Neutrophil (primary cell): ENCODE measurements at regions not wholly inside any gene's neighbourhood (a gene's known extent, or its start where the extent isn't known, plus 50 kb on each side); places are given as distances from the start of the nearest gene placed in this dataset.

Experiments used
- H3K27ac ChIP-seq: fragments of 200-600 bp; sonication (generic); 2 replicates; pipeline ENCODE4 v1.5.1; 2016; ENCODE audit warnings: mild to moderate bottlenecking, moderate library complexity
- H3K27me3 ChIP-seq: fragments of 200-600 bp; sonication (generic); 2 replicates; pipeline ENCODE4 v1.6.0; 2016; ENCODE audit warnings: mild to moderate bottlenecking
- H3K36me3 ChIP-seq: fragments of 200-600 bp; sonication (generic); 2 replicates; pipeline ENCODE4 v1.5.1; 2017
- H3K4me1 ChIP-seq, 2 experiments: fragments of 200-600 bp in 1 of 2; sonication (generic) in 1 of 2; 1 replicate in 1 of 2; 2 replicates in 1 of 2; pipeline versions ENCODE4 v1.5.1 to v1.6.1; 2013 to 2016; ENCODE audit warnings: low read depth in 1 of 2, low read length in 1 of 2, mild to moderate bottlenecking in 1 of 2, moderate library complexity in 1 of 2; ENCODE audit not compliant: control insufficient read depth in 1 of 2, insufficient read depth in 1 of 2
- H3K4me3 ChIP-seq, 2 experiments: fragments of 200-600 bp in 1 of 2; sonication (generic) in 1 of 2; 1 replicate in 1 of 2; 2 replicates in 1 of 2; pipeline ENCODE4 v1.5.1; 2013 to 2016; ENCODE audit warnings: low read depth in 1 of 2, low read length in 1 of 2, mild to moderate bottlenecking in 1 of 2, moderate library complexity in 1 of 2
- H3K9me3 ChIP-seq: fragments of 200-600 bp; sonication (generic); 2 replicates; pipeline ENCODE4 v1.5.1; 2016
- CTCF ChIP-seq: fragments of 200-600 bp; sonication (generic); IDR thresholded peaks from 2 replicates; pipeline ENCODE4 v1.5.1; 2016; ENCODE audit warnings: antibody characterized with exemption

- Histone ChIP-seq H3K36me3 (no peaks in the 10 kb centered on the region), H3K27ac (no peak overlapping the region), H3K9me3 (no peaks in the 10 kb centered on the region), H3K27me3 (no peaks in the 10 kb centered on the region), H3K4me3 (no peak overlapping the region), H3K4me1 (peaks cover 0 to 4% of the 10 kb centered on the region in 2 experiments)
- no peak for TF ChIP-seq CTCF
These were observed 157.4 kb downstream of the EVX1 start for GRCh38 chr7:27399791-27400567.

GRCh38 chr7:27405780-27406179 lies 163.2 kb downstream of the EVX1 start:
- Histone ChIP-seq H3K27ac (no peak overlapping the region), H3K4me1 (no peaks in the 10 kb centered on the region), H3K9me3 (no peaks in the 10 kb centered on the region), H3K36me3 (no peaks in the 10 kb centered on the region), H3K4me3 (no peak overlapping the region), H3K27me3 (no peaks in the 10 kb centered on the region)
- TF ChIP-seq CTCF, result no peak

- TF ChIP-seq CTCF, result no peak
- Histone ChIP-seq H3K27me3 (no peaks in the 10 kb centered on the region), H3K9me3 (no peaks in the 10 kb centered on the region), H3K36me3 (no peaks in the 10 kb centered on the region), H3K4me3 (no peak overlapping the region), H3K27ac (no peak overlapping the region), H3K4me1 (no peaks in the 10 kb centered on the region)
These were observed 166.7 kb downstream of the EVX1 start for GRCh38 chr7:27409311-27409710.

GRCh38 chr7:27409776-27410175 lies 167.2 kb downstream of the EVX1 start:
- Histone ChIP-seq H3K27ac (no peak overlapping the region), H3K36me3 (no peaks in the 10 kb centered on the region), H3K27me3 (no peaks in the 10 kb centered on the region), H3K4me1 (no peaks in the 10 kb centered on the region), H3K4me3 (no peak overlapping the region), H3K9me3 (no peaks in the 10 kb centered on the region)
- no peak for TF ChIP-seq CTCF

- Histone ChIP-seq H3K4me1 (no peaks in the 10 kb centered on the region), H3K9me3 (no peaks in the 10 kb centered on the region), H3K27ac (no peak overlapping the region), H3K36me3 (no peaks in the 10 kb centered on the region), H3K27me3 (no peaks in the 10 kb centered on the region), H3K4me3 (no peak overlapping the region)
- TF ChIP-seq CTCF, result no peak
These were observed 168.4 kb downstream of the EVX1 start for GRCh38 chr7:27410812-27411544.
